GM18517 (cell line): ENCODE measurements at regions not wholly inside any gene's neighbourhood (a gene's known extent, or its start where the extent isn't known, plus 50 kb on each side); places are given as distances from the start of the nearest gene placed in this dataset.

ENCODE experiments used
- ATAC-seq: cut with Tn5 transposase; IDR thresholded peaks from one replicate; pipeline ENCODE4 v1.9.1; 2021; ENCODE audit warnings: mild to moderate bottlenecking, moderate library complexity; ENCODE audit not compliant: unreplicated experiment

- peak; percentile 84 for ATAC-seq
Measured at GRCh38 chr21:16330082-16330907, 600.5 kb downstream of the USP25 start.

- ATAC-seq = no peak
Measured at GRCh38 chr21:16330908-16331268, 601.1 kb downstream of the USP25 start.

- ATAC-seq = no peak
Measured at GRCh38 chr21:16337266-16337665, 607.5 kb downstream of the USP25 start.

- ATAC-seq = no peak
Measured at GRCh38 chr21:16342932-16343331, 613.1 kb downstream of the USP25 start.

GRCh38 chr21:16343776-16344175 is 614.0 kb downstream of the USP25 start:
- no peak for ATAC-seq

GRCh38 chr21:16345757-16346156 is 616.0 kb downstream of the USP25 start:
- no peak for ATAC-seq

GRCh38 chr21:16347223-16347622 is 617.4 kb downstream of the USP25 start:
- ATAC-seq = no peak

- no peak for ATAC-seq
Measured at GRCh38 chr21:16353764-16354163, 624.0 kb downstream of the USP25 start.

- ATAC-seq = no peak
Measured at GRCh38 chr21:16357994-16358393, 628.2 kb downstream of the USP25 start.

- no peak for ATAC-seq
Measured at GRCh38 chr21:16358784-16359183, 629.0 kb downstream of the USP25 start.

GRCh38 chr21:16363100-16363499 is 633.3 kb downstream of the USP25 start:
- no peak for ATAC-seq

GRCh38 chr21:16363518-16363917 is 633.7 kb downstream of the USP25 start:
- no peak for ATAC-seq

GRCh38 chr21:16366207-16366606 is 636.4 kb downstream of the USP25 start:
- ATAC-seq = no peak

GRCh38 chr21:16367079-16367478 is 637.3 kb downstream of the USP25 start:
- ATAC-seq = no peak

- ATAC-seq = no peak
Measured at GRCh38 chr21:16370186-16370585, 640.4 kb downstream of the USP25 start.

- no peak for ATAC-seq
Measured at GRCh38 chr21:16372586-16372985, 642.8 kb downstream of the USP25 start.

GRCh38 chr21:16376673-16377072 is 646.9 kb downstream of the USP25 start:
- ATAC-seq = no peak

GRCh38 chr21:16377120-16377658 is 647.4 kb downstream of the USP25 start:
- no peak for ATAC-seq

GRCh38 chr21:16377857-16378256 is 648.1 kb downstream of the USP25 start:
- no peak for ATAC-seq

- no peak for ATAC-seq
Measured at GRCh38 chr21:16378525-16378924, 648.7 kb downstream of the USP25 start.

GRCh38 chr21:16388291-16388690 is 658.5 kb downstream of the USP25 start:
- ATAC-seq = no peak

- no peak for ATAC-seq
Measured at GRCh38 chr21:16388911-16389560, 659.3 kb downstream of the USP25 start.
